Lower leg skin (tissue), 4 donors: ENCODE measurements at regions not wholly inside any gene's neighbourhood (a gene's known extent, or its start where the extent isn't known, plus 50 kb on each side); places are given as distances from the start of the nearest gene placed in this dataset.

Experiments
- DNase-seq, 2 donors: peaks; one replicate each; pipeline ENCODE4 v3.0.0-alpha.2; 2019; ENCODE audit warnings: low spot score in 2 of 2
- H3K4me3 ChIP-seq: fragments of 200-600 bp; sonication (generic); 2 replicates; pipeline ENCODE4 v1.5.1; 2017; ENCODE audit warnings: mild to moderate bottlenecking, low read depth; ENCODE audit not compliant: poor library complexity, severe bottlenecking
- CTCF ChIP-seq, 3 donors: fragments of 450-650 bp; IDR thresholded peaks; one replicate each; pipeline ENCODE4 v1.5.1; 2016; ENCODE audit warnings: antibody characterized with exemption in 3 of 3, mild to moderate bottlenecking in 3 of 3, moderate library complexity in 2 of 3
- POLR2A ChIP-seq, 2 donors: fragments of 450-650 bp; IDR thresholded peaks; one replicate each; pipeline ENCODE4 v1.6.1; 2016 to 2017; ENCODE audit warnings: antibody characterized with exemption in 2 of 2, mild to moderate bottlenecking in 1 of 2, moderate library complexity in 1 of 2
- WGBS, 2 donors: methylation state at CpG; one replicate each; pipeline ENCODE4 v1.1.5; 2018; 5-methylcytosine and 5-hydroxymethylcytosine counted together
- intact Hi-C: fragments of 100-400 bp; cut with DNase I; formaldehyde crosslinking; loops from one replicate; pipeline ENCODE4 v1.15.0; 2023; ENCODE audit warnings: low total_unique reads

GRCh38 chr20:6855104-6855503, 87.6 kb downstream of the BMP2 start:
- H3K4me3 ChIP-seq, result no peak overlapping the region
- DNase-seq, result no peak
- intact Hi-C loops, result no loop called here
- 70 to 79% methylated on average over 3 of the region's 3 CpGs for WGBS, 2 donors
- no peak for TF ChIP-seq POLR2A (IDR thresholded peaks at IDR 0.05)
- TF ChIP-seq CTCF (IDR thresholded peaks at IDR 0.05), result no peak

GRCh38 chr20:6855796-6856195, 88.3 kb downstream of the BMP2 start:
- no peak for TF ChIP-seq CTCF (IDR thresholded peaks at IDR 0.05)
- TF ChIP-seq POLR2A (IDR thresholded peaks at IDR 0.05), result no peak
- intact Hi-C loops, result no loop called here
- 71 to 73% methylated on average over 1 of the region's 1 CpG for WGBS, 2 donors
- no peak for DNase-seq
- no peak overlapping the region for H3K4me3 ChIP-seq

- no peak for TF ChIP-seq CTCF (IDR thresholded peaks at IDR 0.05)
- WGBS, 2 donors, result 53 to 61% methylated on average over 5 of the region's 5 CpGs
- no peak overlapping the region for H3K4me3 ChIP-seq
- intact Hi-C loops, result no loop called here
- DNase-seq, result no peak
Measured at GRCh38 chr20:6857927-6858326, 90.4 kb downstream of the BMP2 start.

- TF ChIP-seq POLR2A (IDR thresholded peaks at IDR 0.05) (no peak), CTCF (IDR thresholded peaks at IDR 0.05) (no peak)
- intact Hi-C loops, result no loop called here
- 76 to 98% methylated on average over 2 of the region's 2 CpGs for WGBS, 2 donors
- DNase-seq, result no peak
- no peak overlapping the region for H3K4me3 ChIP-seq
Measured at GRCh38 chr20:6863355-6863754, 95.9 kb downstream of the BMP2 start.

GRCh38 chr20:6863798-6864201, 96.3 kb downstream of the BMP2 start:
- TF ChIP-seq POLR2A (IDR thresholded peaks at IDR 0.05), result no peak
- TF ChIP-seq CTCF (IDR thresholded peaks at IDR 0.05), result no peak
- DNase-seq, result no peak
- intact Hi-C loops, result no loop called here
- WGBS, 2 donors, result 33 to 39% methylated on average over 7 of the region's 7 CpGs
- H3K4me3 ChIP-seq, result no peak overlapping the region

GRCh38 chr20:6864740-6865139, 97.3 kb downstream of the BMP2 start:
- no peak overlapping the region for H3K4me3 ChIP-seq
- intact Hi-C loops, result no loop called here
- WGBS, 2 donors, result 46 to 66% methylated on average over 5 of the region's 5 CpGs
- no peak for DNase-seq
- TF ChIP-seq POLR2A (IDR thresholded peaks at IDR 0.05), result no peak
- TF ChIP-seq CTCF (IDR thresholded peaks at IDR 0.05), result no peak
